ENCODE measurements at regions not wholly inside any gene's neighbourhood (a gene's known extent, or its start where the extent isn't known, plus 50 kb on each side); places are given as distances from the start of the nearest gene placed in this dataset.

DNA sequence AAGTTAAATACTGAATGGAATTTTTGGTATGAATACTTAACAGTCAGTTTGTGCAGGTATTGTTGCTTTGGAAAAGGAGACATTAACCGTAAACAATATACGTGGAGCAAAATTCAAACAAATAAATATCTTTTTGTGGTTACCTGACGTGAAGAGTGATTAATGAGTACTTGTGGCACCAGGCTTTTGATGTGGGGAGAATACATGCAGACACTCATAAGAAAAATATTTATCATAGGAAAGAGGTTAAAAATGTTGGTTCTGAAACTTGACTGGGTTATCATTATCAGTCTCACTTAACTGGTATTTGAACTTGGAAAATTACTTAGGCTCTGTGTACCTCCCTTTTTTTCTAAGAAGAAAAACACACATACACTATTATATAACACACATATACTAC, 136.4 kb upstream of the NDST4 start:
- TF ChIP-seq, protein P1, sequence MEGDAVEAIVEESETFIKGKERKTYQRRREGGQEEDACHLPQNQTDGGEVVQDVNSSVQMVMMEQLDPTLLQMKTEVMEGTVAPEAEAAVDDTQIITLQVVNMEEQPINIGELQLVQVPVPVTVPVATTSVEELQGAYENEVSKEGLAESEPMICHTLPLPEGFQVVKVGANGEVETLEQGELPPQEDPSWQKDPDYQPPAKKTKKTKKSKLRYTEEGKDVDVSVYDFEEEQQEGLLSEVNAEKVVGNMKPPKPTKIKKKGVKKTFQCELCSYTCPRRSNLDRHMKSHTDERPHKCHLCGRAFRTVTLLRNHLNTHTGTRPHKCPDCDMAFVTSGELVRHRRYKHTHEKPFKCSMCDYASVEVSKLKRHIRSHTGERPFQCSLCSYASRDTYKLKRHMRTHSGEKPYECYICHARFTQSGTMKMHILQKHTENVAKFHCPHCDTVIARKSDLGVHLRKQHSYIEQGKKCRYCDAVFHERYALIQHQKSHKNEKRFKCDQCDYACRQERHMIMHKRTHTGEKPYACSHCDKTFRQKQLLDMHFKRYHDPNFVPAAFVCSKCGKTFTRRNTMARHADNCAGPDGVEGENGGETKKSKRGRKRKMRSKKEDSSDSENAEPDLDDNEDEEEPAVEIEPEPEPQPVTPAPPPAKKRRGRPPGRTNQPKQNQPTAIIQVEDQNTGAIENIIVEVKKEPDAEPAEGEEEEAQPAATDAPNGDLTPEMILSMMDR (IDR thresholded peaks at IDR 0.05; ENCODE audit: low read depth, low read length), result no peak
- DNase-seq (ENCODE audit: low read depth in 2 of 2), result no peak
- H3K4me3 ChIP-seq (replicated peaks in 1 of 2; ENCODE audit: low read depth in 2 of 2, low read length in 2 of 2), result no peak overlapping the region

DNA sequence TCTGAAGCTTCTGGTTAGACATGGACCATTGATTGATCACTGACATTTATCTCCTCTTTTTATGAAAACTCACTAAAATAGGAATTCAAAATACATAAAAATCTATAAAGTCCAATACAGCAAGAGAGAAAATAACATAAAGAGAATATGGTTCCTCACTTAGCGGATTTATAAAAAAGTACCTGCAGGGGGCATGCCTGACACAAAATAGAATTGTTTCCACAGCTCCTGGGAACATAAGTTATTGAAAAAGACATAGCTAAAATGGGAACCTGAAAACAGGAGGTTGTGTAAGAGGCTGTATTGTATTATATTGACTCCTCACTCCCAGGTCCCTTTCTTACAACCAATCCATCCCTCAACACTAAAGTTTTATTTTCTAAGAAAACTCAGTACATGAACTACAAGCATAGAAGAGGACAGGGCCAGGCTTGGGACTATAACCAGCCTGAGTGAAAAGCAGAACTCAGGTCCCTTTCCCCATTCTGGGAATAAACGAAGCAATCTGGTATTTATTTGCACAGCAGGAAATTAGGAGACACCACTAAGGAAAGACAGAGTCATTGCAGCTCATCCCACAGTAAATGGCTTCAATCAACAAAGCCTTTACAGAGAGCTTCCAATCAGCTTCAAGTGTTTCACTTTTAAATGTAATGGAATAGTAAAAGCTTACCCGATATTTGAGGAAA, 121.1 kb upstream of the NDST4 start:
- TF ChIP-seq, protein P1 (IDR thresholded peaks at IDR 0.05; ENCODE audit: low read depth, low read length), result no peak
- no peak for DNase-seq (ENCODE audit: low read depth in 2 of 2)
- no peak overlapping the region for H3K4me3 ChIP-seq (replicated peaks in 1 of 2; ENCODE audit: low read depth in 2 of 2, low read length in 2 of 2)

GRCh38 chr4:115233600-115233999, 120.2 kb upstream of the NDST4 start:
- TF ChIP-seq, protein P1 (IDR thresholded peaks at IDR 0.05; ENCODE audit: low read depth, low read length), result no peak
- DNase-seq (ENCODE audit: low read depth in 2 of 2), result no peak
- no peak overlapping the region for H3K4me3 ChIP-seq (replicated peaks in 1 of 2; ENCODE audit: low read depth in 2 of 2, low read length in 2 of 2)

- no peak overlapping the region for H3K4me3 ChIP-seq (replicated peaks in 1 of 2; ENCODE audit: low read depth in 2 of 2, low read length in 2 of 2)
- TF ChIP-seq, protein P1 (IDR thresholded peaks at IDR 0.05; ENCODE audit: low read depth, low read length), result no peak
- no peak for DNase-seq (ENCODE audit: low read depth in 2 of 2)
Measured at GRCh38 chr4:115229873-115230272, 116.5 kb upstream of the NDST4 start.

GRCh38 chr4:115228851-115229250, 115.4 kb upstream of the NDST4 start:
- DNase-seq (ENCODE audit: low read depth in 2 of 2), result no peak

DNA sequence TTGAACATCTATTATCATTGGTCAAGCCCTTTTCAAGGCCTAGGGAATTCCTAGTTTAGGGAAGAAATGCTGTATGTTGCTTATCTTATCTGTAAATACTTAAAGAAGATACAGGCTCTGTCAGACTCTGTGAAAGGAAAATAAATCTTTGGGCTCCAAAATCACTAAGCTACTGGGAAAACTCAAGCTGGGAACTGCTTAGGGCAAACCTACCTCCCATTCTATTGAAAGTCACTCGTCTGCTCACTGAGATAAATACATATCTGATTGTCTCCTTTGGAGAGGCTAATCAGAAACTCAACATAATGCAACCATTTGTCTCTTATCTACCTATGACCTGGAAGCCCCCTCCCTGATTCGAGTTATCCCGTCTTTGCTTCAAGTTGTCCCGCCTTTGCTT, 108.6 kb upstream of the NDST4 start:
- no peak overlapping the region for H3K4me3 ChIP-seq (replicated peaks in 1 of 2; ENCODE audit: low read depth in 2 of 2, low read length in 2 of 2)
- no peak for DNase-seq (ENCODE audit: low read depth in 2 of 2)
- TF ChIP-seq, protein P1 (IDR thresholded peaks at IDR 0.05; ENCODE audit: low read depth, low read length), result no peak

More at GRCh38 chr4:115228851-115229250, 115.4 kb upstream of the NDST4 start:
- no peak overlapping the region for H3K4me3 ChIP-seq (replicated peaks in 1 of 2; ENCODE audit: low read depth in 2 of 2, low read length in 2 of 2)
- TF ChIP-seq, protein P1 (IDR thresholded peaks at IDR 0.05; ENCODE audit: low read depth, low read length), result no peak

- TF ChIP-seq, protein P1 (IDR thresholded peaks at IDR 0.05; ENCODE audit: low read depth, low read length), result no peak
- no peak overlapping the region for H3K4me3 ChIP-seq (replicated peaks in 1 of 2; ENCODE audit: low read depth in 2 of 2, low read length in 2 of 2)
- no peak for DNase-seq (ENCODE audit: low read depth in 2 of 2)
Measured at GRCh38 chr4:115219862-115220261, 106.4 kb upstream of the NDST4 start.
